22Rv1 (cell line): ENCODE measurements at regions not wholly inside any gene's neighbourhood (a gene's known extent, or its start where the extent isn't known, plus 50 kb on each side); places are given as distances from the start of the nearest gene placed in this dataset.

Experiments
- CTCF ChIP-seq: fragments of 450-650 bp; IDR thresholded peaks from 2 replicates; pipeline ENCODE4 v1.5.1; 2017; ENCODE audit warnings: mild to moderate bottlenecking
- ZFX ChIP-seq: fragments of 450-650 bp; IDR thresholded peaks from 2 replicates; pipeline ENCODE4 v1.6.1; 2017; ENCODE audit warnings: antibody characterized with exemption, borderline replicate concordance

GRCh38 chr2:7904319-7904718 is 777.5 kb upstream of the ID2 start:
- TF ChIP-seq CTCF (no peak), ZFX (no peak)
